Lower lobe of right lung (tissue), 2 donors: ENCODE measurements at regions not wholly inside any gene's neighbourhood (a gene's known extent, or its start where the extent isn't known, plus 50 kb on each side); places are given as distances from the start of the nearest gene placed in this dataset.

ENCODE experiments used
- ATAC-seq, 2 donors: fragments of 200-7000 bp; cut with Tn5 transposase; one replicate each; pipeline ENCODE4 v1.9.1; 2020 to 2022; ENCODE audit warnings: mild to moderate bottlenecking in 2 of 2, moderate library complexity in 2 of 2
- DNase-seq: peaks from one replicate; pipeline ENCODE4 v3.0.0-alpha.2; 2020
- H3K27ac ChIP-seq: fragments of 200-600 bp; one replicate; pipeline ENCODE4 v1.8.0; 2022
- H3K27me3 ChIP-seq: fragments of 200-600 bp; one replicate; pipeline ENCODE4 v1.8.0; 2022; ENCODE audit warnings: low read depth
- H3K36me3 ChIP-seq: fragments of 200-600 bp; one replicate; pipeline ENCODE4 v1.8.0; 2022; ENCODE audit warnings: mild to moderate bottlenecking
- H3K4me1 ChIP-seq: fragments of 200-600 bp; one replicate; pipeline ENCODE4 v1.8.0; 2022
- H3K4me3 ChIP-seq: fragments of 200-600 bp; one replicate; pipeline ENCODE4 v1.8.0; 2022; ENCODE audit warnings: mild to moderate bottlenecking
- H3K9me3 ChIP-seq: fragments of 200-600 bp; one replicate; pipeline ENCODE4 v1.8.0; 2022
- CTCF ChIP-seq: fragments of 200-600 bp; IDR thresholded peaks from one replicate; pipeline ENCODE4 v1.8.0; 2022; ENCODE audit warnings: antibody characterized with exemption, mild to moderate bottlenecking
- intact Hi-C: fragments of 100-400 bp; cut with DNase I; formaldehyde crosslinking; loops from one replicate; pipeline ENCODE4 v1.11.0; 2022
- donor health status: DM: no; HTN: yes; CAD: no; lungs with severe emphysema.

- no peaks in the 10 kb centered on the region for H3K9me3 ChIP-seq
- intact Hi-C loops = no loop called here
- H3K27me3 ChIP-seq = no peaks in the 10 kb centered on the region
- H3K4me1 ChIP-seq = no peaks in the 10 kb centered on the region
- no peak overlapping the region for H3K27ac ChIP-seq
- H3K36me3 ChIP-seq = no peaks in the 10 kb centered on the region
- no peak for ATAC-seq
- TF ChIP-seq CTCF = no peak
- DNase-seq = no peak
- H3K4me3 ChIP-seq = no peak overlapping the region
Observed at GRCh38 chr2:198767694-198768093, 690.0 kb downstream of the SATB2 start.

DNA sequence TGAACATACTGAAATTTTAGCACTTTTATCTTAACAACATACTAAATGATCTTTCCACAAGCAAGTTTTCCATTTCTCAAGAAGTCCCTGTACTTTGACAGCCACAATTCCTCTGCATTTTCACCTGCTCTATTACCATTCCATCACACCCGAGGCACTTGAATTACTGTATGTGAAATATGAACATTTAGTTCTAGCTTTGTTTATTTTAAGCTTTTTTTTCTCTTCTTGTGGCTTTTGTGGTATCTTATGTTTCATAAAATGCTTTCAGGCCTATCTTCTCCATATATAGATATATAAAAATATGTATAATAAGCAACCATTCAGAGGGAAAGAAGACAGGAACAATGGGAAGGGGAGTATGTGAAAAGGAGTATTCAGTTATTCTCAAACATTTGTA, 693.9 kb downstream of the SATB2 start:
- DNase-seq = no peak
- Histone ChIP-seq H3K9me3 (no peaks in the 10 kb centered on the region), H3K36me3 (no peaks in the 10 kb centered on the region), H3K4me3 (no peak overlapping the region), H3K27ac (no peak overlapping the region), H3K4me1 (no peaks in the 10 kb centered on the region), H3K27me3 (no peaks in the 10 kb centered on the region)
- no peak for ATAC-seq
- TF ChIP-seq CTCF = no peak
- intact Hi-C loops = no loop called here

GRCh38 chr2:198762441-198762840, 695.3 kb downstream of the SATB2 start:
- ATAC-seq = no peak
- no peaks in the 10 kb centered on the region for H3K4me1 ChIP-seq
- no peaks in the 10 kb centered on the region for H3K9me3 ChIP-seq
- DNase-seq = no peak
- intact Hi-C loops = no loop called here
- no peak for TF ChIP-seq CTCF
- H3K27me3 ChIP-seq = no peaks in the 10 kb centered on the region
- no peak overlapping the region for H3K4me3 ChIP-seq
- H3K36me3 ChIP-seq = no peaks in the 10 kb centered on the region
- no peak overlapping the region for H3K27ac ChIP-seq

GRCh38 chr2:198757069-198757468, 700.7 kb downstream of the SATB2 start:
- intact Hi-C loops = no loop called here
- no peak for ATAC-seq

GRCh38 chr2:198756166-198756565, 701.6 kb downstream of the SATB2 start:
- Histone ChIP-seq H3K4me3 (no peak overlapping the region), H3K4me1 (no peaks in the 10 kb centered on the region), H3K27ac (no peak overlapping the region), H3K9me3 (no peaks in the 10 kb centered on the region), H3K36me3 (no peaks in the 10 kb centered on the region), H3K27me3 (no peaks in the 10 kb centered on the region)
- DNase-seq = no peak
- TF ChIP-seq CTCF = no peak
- ATAC-seq = no peak
- intact Hi-C loops = no loop called here

More at GRCh38 chr2:198757069-198757468, 700.7 kb downstream of the SATB2 start:
- Histone ChIP-seq H3K4me3 (no peak overlapping the region), H3K36me3 (no peaks in the 10 kb centered on the region), H3K4me1 (no peaks in the 10 kb centered on the region), H3K27me3 (no peaks in the 10 kb centered on the region), H3K27ac (no peak overlapping the region), H3K9me3 (no peaks in the 10 kb centered on the region)
- no peak for TF ChIP-seq CTCF
- no peak for DNase-seq

DNA sequence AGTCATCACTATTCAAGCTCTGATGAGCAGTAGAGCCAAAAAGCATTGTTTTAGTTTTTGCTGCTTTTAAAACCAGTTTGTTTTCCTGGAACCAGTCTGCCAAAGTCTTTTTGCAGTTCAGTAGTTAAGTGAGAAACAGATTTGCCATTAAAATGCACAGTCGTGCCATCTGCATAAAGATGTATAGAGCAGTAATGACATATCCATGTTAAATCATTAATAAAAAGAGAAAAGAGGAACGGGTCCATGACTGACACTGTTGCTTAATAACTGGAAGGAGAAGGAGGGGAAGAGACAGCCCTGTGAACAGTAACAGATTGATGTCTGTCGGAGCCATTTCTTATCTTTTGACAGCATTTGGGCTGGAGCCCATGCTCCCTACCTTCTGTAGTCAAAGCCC, 704.6 kb downstream of the SATB2 start:
- DNase-seq (no peak), ATAC-seq (no peak)
- no peaks in the 10 kb centered on the region for H3K4me1 ChIP-seq
- H3K9me3 ChIP-seq = no peaks in the 10 kb centered on the region
- intact Hi-C loops = no loop called here
- no peak overlapping the region for H3K4me3 ChIP-seq
- no peaks in the 10 kb centered on the region for H3K27me3 ChIP-seq
- H3K27ac ChIP-seq = no peak overlapping the region
- no peak for TF ChIP-seq CTCF
- H3K36me3 ChIP-seq = no peaks in the 10 kb centered on the region
